DND-41 (cell line): ENCODE measurements at regions not wholly inside any gene's neighbourhood (a gene's known extent, or its start where the extent isn't known, plus 50 kb on each side); places are given as distances from the start of the nearest gene placed in this dataset.

Experiments used
- EZH2 ChIP-seq: IDR thresholded peaks from 3 replicates; pipeline ENCODE4 v1.6.1; 2012; ENCODE audit warnings: borderline replicate concordance, low read depth, mild to moderate bottlenecking, moderate library complexity, low read length, inconsistent platforms; ENCODE audit not compliant: severe bottlenecking
- TF ChIP-seq, protein P1 (sequence below): IDR thresholded peaks from 2 replicates; pipeline ENCODE4 v1.5.1; 2012; ENCODE audit warnings: borderline replicate concordance, low read length, moderate library complexity, mild to moderate bottlenecking; ENCODE audit not compliant: poor library complexity, severe bottlenecking; ENCODE audit errors: extremely low read depth

DNA sequence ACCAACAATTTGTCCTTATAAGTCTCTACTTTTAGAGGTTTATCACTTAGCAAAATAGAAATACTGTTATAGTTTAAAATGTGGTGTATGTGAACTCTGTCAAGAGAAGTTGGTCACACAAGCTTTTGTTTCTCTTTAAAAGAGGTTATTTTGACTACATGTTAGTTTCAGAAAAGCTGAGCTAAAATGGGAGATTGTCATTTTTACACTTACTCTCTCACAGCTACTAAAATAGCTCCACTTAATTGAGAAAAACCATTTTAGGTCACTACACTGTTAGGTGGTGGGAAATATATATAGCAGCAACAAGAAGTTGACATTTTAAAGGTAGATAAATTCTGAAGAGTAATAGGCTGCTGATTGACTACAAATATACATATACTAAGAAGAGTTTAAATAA, 161.5 kb upstream of the KCNJ3 start:
- TF ChIP-seq, protein P1, sequence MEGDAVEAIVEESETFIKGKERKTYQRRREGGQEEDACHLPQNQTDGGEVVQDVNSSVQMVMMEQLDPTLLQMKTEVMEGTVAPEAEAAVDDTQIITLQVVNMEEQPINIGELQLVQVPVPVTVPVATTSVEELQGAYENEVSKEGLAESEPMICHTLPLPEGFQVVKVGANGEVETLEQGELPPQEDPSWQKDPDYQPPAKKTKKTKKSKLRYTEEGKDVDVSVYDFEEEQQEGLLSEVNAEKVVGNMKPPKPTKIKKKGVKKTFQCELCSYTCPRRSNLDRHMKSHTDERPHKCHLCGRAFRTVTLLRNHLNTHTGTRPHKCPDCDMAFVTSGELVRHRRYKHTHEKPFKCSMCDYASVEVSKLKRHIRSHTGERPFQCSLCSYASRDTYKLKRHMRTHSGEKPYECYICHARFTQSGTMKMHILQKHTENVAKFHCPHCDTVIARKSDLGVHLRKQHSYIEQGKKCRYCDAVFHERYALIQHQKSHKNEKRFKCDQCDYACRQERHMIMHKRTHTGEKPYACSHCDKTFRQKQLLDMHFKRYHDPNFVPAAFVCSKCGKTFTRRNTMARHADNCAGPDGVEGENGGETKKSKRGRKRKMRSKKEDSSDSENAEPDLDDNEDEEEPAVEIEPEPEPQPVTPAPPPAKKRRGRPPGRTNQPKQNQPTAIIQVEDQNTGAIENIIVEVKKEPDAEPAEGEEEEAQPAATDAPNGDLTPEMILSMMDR = no peak
- TF ChIP-seq EZH2 = no peak
